RPMI8226 (cell line): ENCODE measurements at regions not wholly inside any gene's neighbourhood (a gene's known extent, or its start where the extent isn't known, plus 50 kb on each side); places are given as distances from the start of the nearest gene placed in this dataset.

Experiments
- DNase-seq: peaks from one replicate; pipeline ENCODE4 v3.0.0-alpha.2; 2015

- no peak for DNase-seq
Observed at GRCh38 chr13:31611214-31611613, 128.1 kb upstream of the RXFP2 start.

GRCh38 chr13:31614073-31614472, 125.3 kb upstream of the RXFP2 start:
- DNase-seq = no peak

- DNase-seq = no peak
Observed at GRCh38 chr13:31614704-31615103, 124.6 kb upstream of the RXFP2 start.

- DNase-seq = no peak
Observed at GRCh38 chr13:31625115-31625514, 114.2 kb upstream of the RXFP2 start.

- DNase-seq = no peak
Observed at GRCh38 chr13:31627097-31627845, 112.1 kb upstream of the RXFP2 start.

- no peak for DNase-seq
Observed at GRCh38 chr13:31629085-31629780, 110.1 kb upstream of the RXFP2 start.

GRCh38 chr13:31631071-31631470, 108.3 kb upstream of the RXFP2 start:
- DNase-seq = no peak

- no peak for DNase-seq
Observed at GRCh38 chr13:31631746-31632145, 107.6 kb upstream of the RXFP2 start.

- no peak for DNase-seq
Observed at GRCh38 chr13:31638577-31638976, 100.7 kb upstream of the RXFP2 start.

GRCh38 chr13:31639443-31640163, 99.7 kb upstream of the RXFP2 start:
- no peak for DNase-seq

- DNase-seq = no peak
Observed at GRCh38 chr13:31649766-31650165, 89.6 kb upstream of the RXFP2 start.

- DNase-seq = no peak
Observed at GRCh38 chr13:31653730-31654129, 85.6 kb upstream of the RXFP2 start.

GRCh38 chr13:31663880-31664585, 75.3 kb upstream of the RXFP2 start:
- no peak for DNase-seq

- no peak for DNase-seq
Observed at GRCh38 chr13:31670831-31671617, 68.3 kb upstream of the RXFP2 start.

- DNase-seq = no peak
Observed at GRCh38 chr13:31674051-31674450, 65.3 kb upstream of the RXFP2 start.

GRCh38 chr13:31675440-31675953, 63.8 kb upstream of the RXFP2 start:
- no peak for DNase-seq

- no peak for DNase-seq
Observed at GRCh38 chr13:31681133-31681532, 58.2 kb upstream of the RXFP2 start.

GRCh38 chr13:31684466-31684865, 54.9 kb upstream of the RXFP2 start:
- no peak for DNase-seq

GRCh38 chr13:31686670-31687425, 52.5 kb upstream of the RXFP2 start:
- no peak for DNase-seq
